Right lobe of liver (tissue), 4 donors: ENCODE measurements at regions not wholly inside any gene's neighbourhood (a gene's known extent, or its start where the extent isn't known, plus 50 kb on each side); places are given as distances from the start of the nearest gene placed in this dataset.

ENCODE experiments used
- POLR2A ChIP-seq: fragments of 450-650 bp; IDR thresholded peaks from one replicate; pipeline ENCODE4 v1.6.1; 2017; ENCODE audit warnings: antibody characterized with exemption, mild to moderate bottlenecking
- TF ChIP-seq, protein P1 (sequence below), 4 donors: fragments of 200-600 bp in 3 of 4; fragments of 450-650 bp in 1 of 4; IDR thresholded peaks; one replicate each; pipeline versions ENCODE4 v1.5.1 to v1.8.0; 2016 to 2022; ENCODE audit warnings: antibody characterized with exemption in 4 of 4, mild to moderate bottlenecking in 2 of 4
- donor health status: DM: no; HTN: no; CAD: no.
- donor health status: DM: no; HTN: no; CAD: no.
- donor health status: DM: no; HTN: yes; CAD: no.

DNA sequence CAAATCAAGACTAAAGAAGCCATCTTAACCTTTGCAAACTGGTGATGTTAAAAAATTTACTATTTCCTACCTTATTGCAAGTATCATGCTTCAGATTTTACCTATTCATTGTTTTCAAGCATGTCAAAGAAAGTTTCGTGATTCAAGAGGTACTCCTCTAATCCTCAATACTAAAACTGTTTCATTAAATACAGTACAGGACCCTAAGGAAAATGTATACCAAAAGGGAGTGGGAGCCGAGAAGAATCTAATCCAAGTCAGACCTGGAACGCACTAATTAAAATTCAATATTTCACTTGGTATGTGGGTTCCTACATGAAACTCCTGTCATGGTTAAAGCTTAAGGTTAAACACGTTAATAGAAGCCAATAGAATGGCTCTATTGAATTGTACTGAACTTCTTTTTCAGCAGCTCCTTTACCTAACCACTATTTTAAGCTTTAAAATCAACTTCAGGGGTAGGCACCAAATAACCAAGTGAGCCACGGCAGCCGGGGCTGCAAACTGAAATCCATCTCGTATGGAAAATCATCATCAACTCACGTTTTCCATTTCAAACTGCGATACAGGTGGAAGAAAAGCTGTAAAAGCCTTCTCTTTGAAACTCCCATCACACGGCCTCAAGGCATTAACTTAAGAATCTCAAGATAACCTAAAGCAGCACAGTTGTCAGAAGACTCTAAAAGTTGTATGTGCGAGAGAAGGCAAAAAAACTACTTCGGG is 188.8 kb downstream of the ZEB2 start:
- no peak for TF ChIP-seq POLR2A
- TF ChIP-seq, protein P1, sequence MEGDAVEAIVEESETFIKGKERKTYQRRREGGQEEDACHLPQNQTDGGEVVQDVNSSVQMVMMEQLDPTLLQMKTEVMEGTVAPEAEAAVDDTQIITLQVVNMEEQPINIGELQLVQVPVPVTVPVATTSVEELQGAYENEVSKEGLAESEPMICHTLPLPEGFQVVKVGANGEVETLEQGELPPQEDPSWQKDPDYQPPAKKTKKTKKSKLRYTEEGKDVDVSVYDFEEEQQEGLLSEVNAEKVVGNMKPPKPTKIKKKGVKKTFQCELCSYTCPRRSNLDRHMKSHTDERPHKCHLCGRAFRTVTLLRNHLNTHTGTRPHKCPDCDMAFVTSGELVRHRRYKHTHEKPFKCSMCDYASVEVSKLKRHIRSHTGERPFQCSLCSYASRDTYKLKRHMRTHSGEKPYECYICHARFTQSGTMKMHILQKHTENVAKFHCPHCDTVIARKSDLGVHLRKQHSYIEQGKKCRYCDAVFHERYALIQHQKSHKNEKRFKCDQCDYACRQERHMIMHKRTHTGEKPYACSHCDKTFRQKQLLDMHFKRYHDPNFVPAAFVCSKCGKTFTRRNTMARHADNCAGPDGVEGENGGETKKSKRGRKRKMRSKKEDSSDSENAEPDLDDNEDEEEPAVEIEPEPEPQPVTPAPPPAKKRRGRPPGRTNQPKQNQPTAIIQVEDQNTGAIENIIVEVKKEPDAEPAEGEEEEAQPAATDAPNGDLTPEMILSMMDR (IDR thresholded peaks at IDR 0.05), result no peak
